ENCODE measurements at regions not wholly inside any gene's neighbourhood (a gene's known extent, or its start where the extent isn't known, plus 50 kb on each side); places are given as distances from the start of the nearest gene placed in this dataset.

DNA sequence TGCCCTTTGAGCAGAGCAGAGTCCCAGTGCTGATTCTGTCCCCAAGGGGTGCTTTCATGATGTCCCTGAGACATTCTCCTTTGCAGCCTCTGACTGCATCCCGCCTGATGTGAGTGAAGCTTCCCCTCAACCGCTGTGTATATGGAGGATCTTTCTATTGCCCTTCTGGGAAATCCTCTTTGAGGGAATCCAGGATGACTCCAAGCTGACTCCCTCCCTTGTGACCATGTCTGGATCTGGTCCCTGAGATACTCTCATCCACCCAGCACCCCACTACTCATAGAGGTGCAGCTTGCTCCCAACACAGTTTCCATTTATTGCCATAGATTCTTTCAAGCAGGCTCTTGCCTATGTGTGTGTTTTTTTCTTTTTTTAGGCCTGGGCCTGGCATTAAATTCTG is 216.5 kb downstream of the SEC61B start:
- TF ChIP-seq, protein P1, sequence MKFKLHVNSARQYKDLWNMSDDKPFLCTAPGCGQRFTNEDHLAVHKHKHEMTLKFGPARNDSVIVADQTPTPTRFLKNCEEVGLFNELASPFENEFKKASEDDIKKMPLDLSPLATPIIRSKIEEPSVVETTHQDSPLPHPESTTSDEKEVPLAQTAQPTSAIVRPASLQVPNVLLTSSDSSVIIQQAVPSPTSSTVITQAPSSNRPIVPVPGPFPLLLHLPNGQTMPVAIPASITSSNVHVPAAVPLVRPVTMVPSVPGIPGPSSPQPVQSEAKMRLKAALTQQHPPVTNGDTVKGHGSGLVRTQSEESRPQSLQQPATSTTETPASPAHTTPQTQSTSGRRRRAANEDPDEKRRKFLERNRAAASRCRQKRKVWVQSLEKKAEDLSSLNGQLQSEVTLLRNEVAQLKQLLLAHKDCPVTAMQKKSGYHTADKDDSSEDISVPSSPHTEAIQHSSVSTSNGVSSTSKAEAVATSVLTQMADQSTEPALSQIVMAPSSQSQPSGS (CRISPR knock-in tag; IDR thresholded peaks at IDR 0.05; ENCODE audit: borderline replicate concordance, low read depth): no peak
- TF ChIP-seq, protein P2, sequence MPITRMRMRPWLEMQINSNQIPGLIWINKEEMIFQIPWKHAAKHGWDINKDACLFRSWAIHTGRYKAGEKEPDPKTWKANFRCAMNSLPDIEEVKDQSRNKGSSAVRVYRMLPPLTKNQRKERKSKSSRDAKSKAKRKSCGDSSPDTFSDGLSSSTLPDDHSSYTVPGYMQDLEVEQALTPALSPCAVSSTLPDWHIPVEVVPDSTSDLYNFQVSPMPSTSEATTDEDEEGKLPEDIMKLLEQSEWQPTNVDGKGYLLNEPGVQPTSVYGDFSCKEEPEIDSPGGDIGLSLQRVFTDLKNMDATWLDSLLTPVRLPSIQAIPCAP (CRISPR knock-in tag; IDR thresholded peaks at IDR 0.05): no peak
- TF ChIP-seq NFATC4 (CRISPR knock-in tag; IDR thresholded peaks at IDR 0.05) (no peak), GABPB1 (CRISPR knock-in tag; IDR thresholded peaks at IDR 0.05) (no peak)
- TF ChIP-seq, protein P3, sequence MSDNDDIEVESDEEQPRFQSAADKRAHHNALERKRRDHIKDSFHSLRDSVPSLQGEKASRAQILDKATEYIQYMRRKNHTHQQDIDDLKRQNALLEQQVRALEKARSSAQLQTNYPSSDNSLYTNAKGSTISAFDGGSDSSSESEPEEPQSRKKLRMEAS (CRISPR knock-in tag; IDR thresholded peaks at IDR 0.05): no peak
- TF ChIP-seq, protein P4, sequence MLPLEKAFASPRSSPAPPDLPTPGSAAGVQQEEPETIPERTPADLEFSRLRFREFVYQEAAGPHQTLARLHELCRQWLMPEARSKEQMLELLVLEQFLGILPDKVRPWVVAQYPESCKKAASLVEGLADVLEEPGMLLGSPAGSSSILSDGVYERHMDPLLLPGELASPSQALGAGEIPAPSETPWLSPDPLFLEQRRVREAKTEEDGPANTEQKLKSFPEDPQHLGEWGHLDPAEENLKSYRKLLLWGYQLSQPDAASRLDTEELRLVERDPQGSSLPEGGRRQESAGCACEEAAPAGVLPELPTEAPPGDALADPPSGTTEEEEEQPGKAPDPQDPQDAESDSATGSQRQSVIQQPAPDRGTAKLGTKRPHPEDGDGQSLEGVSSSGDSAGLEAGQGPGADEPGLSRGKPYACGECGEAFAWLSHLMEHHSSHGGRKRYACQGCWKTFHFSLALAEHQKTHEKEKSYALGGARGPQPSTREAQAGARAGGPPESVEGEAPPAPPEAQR (CRISPR knock-in tag; IDR thresholded peaks at IDR 0.05): no peak
- Mint-ChIP-seq H3K36me3 (no peaks in the 10 kb centered on the region; the same call in 1 of the 2 replicates), H3K4me1 (peaks cover 24% of the 10 kb centered on the region), H3K4me3 (no peak overlapping the region), H3K9me3 (peaks cover 9% of the 10 kb centered on the region), H3K27me3 (ENCODE audit: low read depth) (no peaks in the 10 kb centered on the region), H3K27ac (no peak overlapping the region)
- ATAC-seq (no peak), DNase-seq (ENCODE audit: low spot score) (no peak)
- ChIA-PET CTCF (no interaction called here), POLR2A (no interaction called here)

DNA sequence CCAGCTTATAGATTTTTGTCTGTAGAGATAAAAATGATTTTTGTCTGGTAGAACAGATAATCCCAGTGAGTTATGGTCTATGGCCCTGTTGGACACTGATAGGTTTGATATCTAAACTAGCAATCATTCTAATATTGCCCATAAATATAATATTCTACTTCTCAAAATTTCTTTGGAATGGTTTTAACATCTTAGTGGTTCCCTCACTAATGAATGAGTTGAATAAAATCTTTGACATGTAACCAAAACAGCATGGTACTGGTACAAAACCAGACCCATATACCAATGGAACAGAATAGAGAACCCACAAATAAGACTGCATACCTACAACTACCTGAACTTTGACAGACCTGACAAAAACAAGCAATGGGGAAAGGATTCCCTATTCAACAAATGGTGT is 219.7 kb downstream of the SEC61B start:
- no peak overlapping the region for H3K27ac Mint-ChIP-seq
- POLR2A ChIA-PET: no interaction called here
- H3K4me3 Mint-ChIP-seq: no peak overlapping the region
- peaks cover 15% of the 10 kb centered on the region for H3K4me1 Mint-ChIP-seq
- peaks cover 9% of the 10 kb centered on the region for H3K9me3 Mint-ChIP-seq
- DNase-seq (ENCODE audit: low spot score) (no peak), ATAC-seq (no peak)
- CTCF ChIA-PET: no interaction called here
- no peaks in the 10 kb centered on the region; the same call in 1 of the 2 replicates for H3K27me3 Mint-ChIP-seq (ENCODE audit: low read depth)
- H3K36me3 Mint-ChIP-seq: no peaks in the 10 kb centered on the region; the same call in 1 of the 2 replicates
- TF ChIP-seq TCF7 (CRISPR knock-in tag; IDR thresholded peaks at IDR 0.05; ENCODE audit: low read depth) (no peak), NR3C1 (CRISPR knock-in tag; conservative IDR thresholded peaks at IDR 0.05; ENCODE audit: low read depth) (no peak), NFE2L1 (CRISPR knock-in tag; IDR thresholded peaks at IDR 0.05) (no peak), ZNF219 (CRISPR knock-in tag; IDR thresholded peaks at IDR 0.05; ENCODE audit: borderline replicate concordance) (no peak), CBFB (CRISPR knock-in tag; IDR thresholded peaks at IDR 0.05; ENCODE audit: low read depth) (no peak), ZNF416 (CRISPR knock-in tag; IDR thresholded peaks at IDR 0.05) (no peak)
- TF ChIP-seq, protein P5, sequence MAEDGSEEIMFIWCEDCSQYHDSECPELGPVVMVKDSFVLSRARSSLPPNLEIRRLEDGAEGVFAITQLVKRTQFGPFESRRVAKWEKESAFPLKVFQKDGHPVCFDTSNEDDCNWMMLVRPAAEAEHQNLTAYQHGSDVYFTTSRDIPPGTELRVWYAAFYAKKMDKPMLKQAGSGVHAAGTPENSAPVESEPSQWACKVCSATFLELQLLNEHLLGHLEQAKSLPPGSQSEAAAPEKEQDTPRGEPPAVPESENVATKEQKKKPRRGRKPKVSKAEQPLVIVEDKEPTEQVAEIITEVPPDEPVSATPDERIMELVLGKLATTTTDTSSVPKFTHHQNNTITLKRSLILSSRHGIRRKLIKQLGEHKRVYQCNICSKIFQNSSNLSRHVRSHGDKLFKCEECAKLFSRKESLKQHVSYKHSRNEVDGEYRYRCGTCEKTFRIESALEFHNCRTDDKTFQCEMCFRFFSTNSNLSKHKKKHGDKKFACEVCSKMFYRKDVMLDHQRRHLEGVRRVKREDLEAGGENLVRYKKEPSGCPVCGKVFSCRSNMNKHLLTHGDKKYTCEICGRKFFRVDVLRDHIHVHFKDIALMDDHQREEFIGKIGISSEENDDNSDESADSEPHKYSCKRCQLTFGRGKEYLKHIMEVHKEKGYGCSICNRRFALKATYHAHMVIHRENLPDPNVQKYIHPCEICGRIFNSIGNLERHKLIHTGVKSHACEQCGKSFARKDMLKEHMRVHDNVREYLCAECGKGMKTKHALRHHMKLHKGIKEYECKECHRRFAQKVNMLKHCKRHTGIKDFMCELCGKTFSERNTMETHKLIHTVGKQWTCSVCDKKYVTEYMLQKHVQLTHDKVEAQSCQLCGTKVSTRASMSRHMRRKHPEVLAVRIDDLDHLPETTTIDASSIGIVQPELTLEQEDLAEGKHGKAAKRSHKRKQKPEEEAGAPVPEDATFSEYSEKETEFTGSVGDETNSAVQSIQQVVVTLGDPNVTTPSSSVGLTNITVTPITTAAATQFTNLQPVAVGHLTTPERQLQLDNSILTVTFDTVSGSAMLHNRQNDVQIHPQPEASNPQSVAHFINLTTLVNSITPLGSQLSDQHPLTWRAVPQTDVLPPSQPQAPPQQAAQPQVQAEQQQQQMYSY (CRISPR knock-in tag; IDR thresholded peaks at IDR 0.05): no peak
- TF ChIP-seq, protein P6, sequence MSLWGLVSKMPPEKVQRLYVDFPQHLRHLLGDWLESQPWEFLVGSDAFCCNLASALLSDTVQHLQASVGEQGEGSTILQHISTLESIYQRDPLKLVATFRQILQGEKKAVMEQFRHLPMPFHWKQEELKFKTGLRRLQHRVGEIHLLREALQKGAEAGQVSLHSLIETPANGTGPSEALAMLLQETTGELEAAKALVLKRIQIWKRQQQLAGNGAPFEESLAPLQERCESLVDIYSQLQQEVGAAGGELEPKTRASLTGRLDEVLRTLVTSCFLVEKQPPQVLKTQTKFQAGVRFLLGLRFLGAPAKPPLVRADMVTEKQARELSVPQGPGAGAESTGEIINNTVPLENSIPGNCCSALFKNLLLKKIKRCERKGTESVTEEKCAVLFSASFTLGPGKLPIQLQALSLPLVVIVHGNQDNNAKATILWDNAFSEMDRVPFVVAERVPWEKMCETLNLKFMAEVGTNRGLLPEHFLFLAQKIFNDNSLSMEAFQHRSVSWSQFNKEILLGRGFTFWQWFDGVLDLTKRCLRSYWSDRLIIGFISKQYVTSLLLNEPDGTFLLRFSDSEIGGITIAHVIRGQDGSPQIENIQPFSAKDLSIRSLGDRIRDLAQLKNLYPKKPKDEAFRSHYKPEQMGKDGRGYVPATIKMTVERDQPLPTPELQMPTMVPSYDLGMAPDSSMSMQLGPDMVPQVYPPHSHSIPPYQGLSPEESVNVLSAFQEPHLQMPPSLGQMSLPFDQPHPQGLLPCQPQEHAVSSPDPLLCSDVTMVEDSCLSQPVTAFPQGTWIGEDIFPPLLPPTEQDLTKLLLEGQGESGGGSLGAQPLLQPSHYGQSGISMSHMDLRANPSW (CRISPR knock-in tag; conservative IDR thresholded peaks at IDR 0.05; ENCODE audit: low read depth): no peak
- TF ChIP-seq, protein P7, sequence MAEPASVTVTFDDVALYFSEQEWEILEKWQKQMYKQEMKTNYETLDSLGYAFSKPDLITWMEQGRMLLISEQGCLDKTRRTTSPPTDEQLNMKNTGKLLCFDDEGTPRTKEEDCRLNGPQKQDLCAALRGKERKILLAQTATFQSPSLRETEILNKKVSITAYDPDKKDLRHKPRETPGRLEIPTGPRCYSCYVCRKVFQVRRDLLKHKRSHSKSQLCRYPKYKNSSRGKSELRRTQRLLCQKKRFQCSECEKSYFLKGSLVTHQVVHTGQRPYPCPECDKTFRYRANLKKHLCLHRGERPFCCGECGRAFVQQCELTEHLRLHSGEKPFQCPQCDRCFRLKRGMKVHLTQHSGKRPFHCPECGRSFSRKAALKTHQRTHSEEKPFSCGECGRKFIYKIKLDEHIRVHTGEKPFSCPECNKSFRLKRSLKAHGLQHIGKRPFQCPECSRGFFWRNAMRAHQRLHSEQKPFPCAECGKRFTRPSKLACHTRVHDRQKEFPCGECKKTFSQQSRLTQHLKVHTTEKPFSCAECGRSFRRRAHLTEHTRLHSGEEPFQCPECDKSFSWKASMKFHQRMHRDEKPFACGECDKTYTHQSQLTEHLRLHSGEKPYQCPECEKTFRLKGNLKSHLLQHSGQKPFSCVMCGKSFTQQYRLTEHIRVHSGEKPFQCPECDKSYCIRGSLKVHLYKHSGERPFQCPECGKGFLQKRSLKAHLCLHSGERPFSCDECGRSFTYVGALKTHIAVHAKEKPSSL (CRISPR knock-in tag; conservative IDR thresholded peaks at IDR 0.05): no peak
- TF ChIP-seq, protein P8, sequence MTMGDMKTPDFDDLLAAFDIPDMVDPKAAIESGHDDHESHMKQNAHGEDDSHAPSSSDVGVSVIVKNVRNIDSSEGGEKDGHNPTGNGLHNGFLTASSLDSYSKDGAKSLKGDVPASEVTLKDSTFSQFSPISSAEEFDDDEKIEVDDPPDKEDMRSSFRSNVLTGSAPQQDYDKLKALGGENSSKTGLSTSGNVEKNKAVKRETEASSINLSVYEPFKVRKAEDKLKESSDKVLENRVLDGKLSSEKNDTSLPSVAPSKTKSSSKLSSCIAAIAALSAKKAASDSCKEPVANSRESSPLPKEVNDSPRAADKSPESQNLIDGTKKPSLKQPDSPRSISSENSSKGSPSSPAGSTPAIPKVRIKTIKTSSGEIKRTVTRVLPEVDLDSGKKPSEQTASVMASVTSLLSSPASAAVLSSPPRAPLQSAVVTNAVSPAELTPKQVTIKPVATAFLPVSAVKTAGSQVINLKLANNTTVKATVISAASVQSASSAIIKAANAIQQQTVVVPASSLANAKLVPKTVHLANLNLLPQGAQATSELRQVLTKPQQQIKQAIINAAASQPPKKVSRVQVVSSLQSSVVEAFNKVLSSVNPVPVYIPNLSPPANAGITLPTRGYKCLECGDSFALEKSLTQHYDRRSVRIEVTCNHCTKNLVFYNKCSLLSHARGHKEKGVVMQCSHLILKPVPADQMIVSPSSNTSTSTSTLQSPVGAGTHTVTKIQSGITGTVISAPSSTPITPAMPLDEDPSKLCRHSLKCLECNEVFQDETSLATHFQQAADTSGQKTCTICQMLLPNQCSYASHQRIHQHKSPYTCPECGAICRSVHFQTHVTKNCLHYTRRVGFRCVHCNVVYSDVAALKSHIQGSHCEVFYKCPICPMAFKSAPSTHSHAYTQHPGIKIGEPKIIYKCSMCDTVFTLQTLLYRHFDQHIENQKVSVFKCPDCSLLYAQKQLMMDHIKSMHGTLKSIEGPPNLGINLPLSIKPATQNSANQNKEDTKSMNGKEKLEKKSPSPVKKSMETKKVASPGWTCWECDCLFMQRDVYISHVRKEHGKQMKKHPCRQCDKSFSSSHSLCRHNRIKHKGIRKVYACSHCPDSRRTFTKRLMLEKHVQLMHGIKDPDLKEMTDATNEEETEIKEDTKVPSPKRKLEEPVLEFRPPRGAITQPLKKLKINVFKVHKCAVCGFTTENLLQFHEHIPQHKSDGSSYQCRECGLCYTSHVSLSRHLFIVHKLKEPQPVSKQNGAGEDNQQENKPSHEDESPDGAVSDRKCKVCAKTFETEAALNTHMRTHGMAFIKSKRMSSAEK (CRISPR knock-in tag; IDR thresholded peaks at IDR 0.05; ENCODE audit: borderline replicate concordance): no peak

Measured in WTC11 (cell line).